CMK (cell line): ENCODE measurements at regions not wholly inside any gene's neighbourhood (a gene's known extent, or its start where the extent isn't known, plus 50 kb on each side); places are given as distances from the start of the nearest gene placed in this dataset.
"Not testable (repeated sequence)": the region's sequence is repeated elsewhere in the genome, so short reads cannot be mapped to it uniquely, and the experiment has no call there.

Experiments
- DNase-seq: peaks from one replicate; pipeline ENCODE4 v3.0.0-alpha.2; 2010; ENCODE audit warnings: low read depth

GRCh38 chr4:79175716-79176115 lies 150.1 kb downstream of the NAA11 start:
- DNase-seq: no peak

GRCh38 chr4:79174490-79175252 lies 151.2 kb downstream of the NAA11 start:
- no peak for DNase-seq

GRCh38 chr4:79173186-79173585 lies 152.7 kb downstream of the NAA11 start:
- no peak for DNase-seq

GRCh38 chr4:79170077-79170476 lies 155.8 kb downstream of the NAA11 start:
- no peak for DNase-seq

GRCh38 chr4:79164907-79165610 lies 160.8 kb downstream of the NAA11 start:
- DNase-seq: no peak

- no peak for DNase-seq
These were observed 161.8 kb downstream of the NAA11 start for GRCh38 chr4:79163981-79164490.

- no peak for DNase-seq
These were observed 164.9 kb downstream of the NAA11 start for GRCh38 chr4:79160962-79161361.

- not testable (repeated sequence) for DNase-seq
These were observed 167.2 kb downstream of the NAA11 start for GRCh38 chr4:79158705-79159104.

- no peak for DNase-seq
These were observed 170.5 kb downstream of the NAA11 start for GRCh38 chr4:79155336-79155735.

DNA sequence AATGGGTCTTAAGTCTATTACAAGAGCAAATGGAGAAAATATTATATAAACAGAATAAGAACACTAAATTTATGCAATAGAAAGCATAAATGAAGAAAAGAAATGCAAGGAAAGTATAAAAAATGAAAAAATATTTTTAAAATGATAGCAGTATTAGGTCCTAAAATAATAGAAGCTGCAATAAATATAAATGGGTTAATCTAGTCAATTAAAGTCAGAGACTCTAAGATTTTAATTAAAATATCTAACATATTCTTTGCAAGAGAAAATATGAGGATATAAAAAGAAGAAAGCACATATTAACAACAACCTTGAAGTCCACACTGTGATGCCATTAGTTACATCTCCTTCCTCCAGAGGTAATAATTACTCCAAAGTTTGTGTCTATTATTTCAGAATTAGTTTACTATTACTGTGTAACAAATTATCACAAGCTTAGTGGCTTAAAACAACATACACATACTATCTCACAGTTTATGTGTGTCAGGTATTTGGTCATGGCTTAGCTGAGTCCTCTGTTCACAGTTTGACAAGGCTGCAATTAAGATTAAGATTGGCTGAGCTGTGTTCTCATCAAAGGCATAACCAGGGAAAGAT lies 174.9 kb downstream of the NAA11 start:
- no peak for DNase-seq

DNA sequence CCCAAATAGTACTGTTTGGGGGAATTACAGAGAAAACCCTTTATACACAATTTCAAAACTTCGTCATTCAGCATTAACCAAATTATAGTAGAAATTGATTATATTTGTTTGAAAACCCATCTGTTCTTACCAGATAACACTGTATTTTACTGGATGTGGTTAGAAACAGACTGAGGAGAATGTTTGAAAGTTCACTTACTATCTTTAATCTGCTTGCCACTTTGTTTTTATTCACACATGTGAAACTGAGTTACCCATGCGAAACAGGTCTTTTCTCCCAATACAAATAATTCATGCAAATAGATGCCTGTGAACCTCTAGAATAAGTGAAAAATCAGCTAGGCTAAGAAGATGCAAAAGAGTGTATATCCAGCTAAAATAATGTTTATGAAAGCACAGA lies 177.5 kb downstream of the NAA11 start:
- peak; percentile 15 for DNase-seq

- DNase-seq: no peak
These were observed 178.6 kb downstream of the NAA11 start for GRCh38 chr4:79147251-79147650.

DNA sequence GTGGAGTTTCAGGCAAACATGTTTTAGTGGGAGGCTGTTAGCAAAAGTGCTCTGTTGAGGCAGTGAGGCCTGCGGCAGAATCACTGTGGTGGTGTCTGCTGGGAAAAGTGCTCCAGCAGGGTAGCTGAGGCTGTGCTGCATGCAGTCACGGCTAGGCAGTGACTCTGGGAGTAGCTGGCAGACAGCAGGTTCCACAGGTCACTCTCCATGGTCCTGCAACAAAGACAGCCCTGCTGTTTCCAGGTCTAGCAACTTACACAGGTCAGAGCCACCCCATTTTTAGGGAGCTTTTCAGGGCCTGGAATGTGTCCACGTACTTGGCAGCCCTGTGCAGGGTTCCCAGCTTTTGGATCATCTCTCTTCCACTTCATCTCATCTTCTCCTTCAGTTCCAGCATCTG lies 184.3 kb downstream of the NAA11 start:
- no peak for DNase-seq

DNA sequence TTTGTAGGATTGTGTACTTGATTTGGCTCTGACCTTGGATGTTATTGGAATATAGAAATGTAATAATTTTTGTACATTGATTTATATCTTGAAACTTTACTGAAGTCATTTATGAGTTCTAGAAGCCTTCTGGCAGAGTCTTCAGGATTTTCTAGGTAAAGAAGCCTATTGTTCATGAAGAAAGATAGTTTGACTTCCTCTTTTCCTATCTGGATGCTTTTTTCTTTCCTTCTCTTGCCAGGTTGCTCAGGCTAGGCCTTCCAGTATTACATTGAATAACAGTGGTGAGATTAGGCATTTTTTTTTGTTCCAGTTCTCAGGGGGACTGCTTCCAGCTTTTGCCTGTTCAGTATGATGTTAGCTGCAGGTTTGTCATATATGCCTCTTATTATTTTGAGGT lies 191.1 kb downstream of the NAA11 start:
- no peak for DNase-seq

DNA sequence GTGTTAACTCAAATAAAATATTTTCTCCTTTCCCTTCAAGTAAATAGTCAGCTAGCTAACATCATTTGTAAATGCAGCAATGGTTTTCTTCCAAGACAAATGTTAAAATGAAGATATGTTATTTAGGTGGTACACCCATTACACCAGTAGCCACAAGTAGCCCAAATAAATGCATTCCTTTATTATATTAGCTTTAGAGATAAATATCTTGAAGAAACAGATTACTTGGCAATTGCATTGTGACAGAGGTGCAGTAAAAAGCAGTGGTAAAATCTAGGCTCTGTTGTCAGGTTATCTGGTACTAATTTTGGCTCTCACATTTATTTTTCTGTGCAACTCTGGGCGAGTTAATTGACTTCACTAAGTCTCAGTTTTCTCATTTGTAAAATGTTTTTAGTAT lies 193.0 kb downstream of the NAA11 start:
- DNase-seq: no peak

GRCh38 chr4:79121875-79122358 lies 182.7 kb upstream of the PAQR3 start:
- no peak for DNase-seq

DNA sequence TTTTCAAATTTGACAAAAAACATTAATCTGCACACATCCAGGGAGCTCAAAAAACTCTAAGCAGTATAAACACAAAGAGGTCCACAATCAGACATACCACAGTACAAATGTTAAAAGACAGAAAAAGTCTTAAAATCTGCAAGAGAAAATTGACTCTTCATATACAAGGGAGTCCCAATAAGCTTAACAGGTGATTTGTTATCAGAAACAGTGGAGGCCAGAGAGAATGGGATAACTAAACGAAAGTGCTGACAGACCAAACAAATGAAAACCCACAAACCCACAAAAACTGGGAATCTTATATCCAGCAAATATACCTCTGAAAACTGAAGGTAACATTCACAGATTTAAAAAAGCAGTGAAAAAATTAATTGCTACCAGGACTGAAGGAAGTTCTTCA lies 182.0 kb upstream of the PAQR3 start:
- no peak for DNase-seq

DNA sequence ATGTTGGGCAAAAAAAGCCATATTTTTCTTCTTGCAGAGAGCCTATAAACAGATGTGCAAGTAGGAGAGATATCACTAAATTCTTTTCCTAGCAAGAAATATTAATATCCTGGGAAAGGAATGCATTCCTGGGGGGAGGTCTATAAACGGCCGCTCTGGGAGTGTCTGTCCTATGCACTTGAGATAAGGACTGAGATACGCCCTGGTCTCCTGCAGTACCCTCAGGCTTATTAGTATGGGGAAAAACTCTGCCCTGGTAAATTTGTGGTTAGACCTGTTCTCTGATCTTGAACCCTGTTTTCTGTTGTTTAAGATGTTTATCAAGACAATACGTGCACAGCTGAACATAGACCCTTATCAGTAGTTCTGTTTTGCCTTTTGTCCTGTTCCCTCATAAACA lies 177.8 kb upstream of the PAQR3 start:
- DNase-seq: not testable (repeated sequence)

- DNase-seq: no peak
These were observed 167.8 kb upstream of the PAQR3 start for GRCh38 chr4:79107014-79107413.

GRCh38 chr4:79088946-79089691 lies 149.9 kb upstream of the PAQR3 start:
- DNase-seq: no peak

DNA sequence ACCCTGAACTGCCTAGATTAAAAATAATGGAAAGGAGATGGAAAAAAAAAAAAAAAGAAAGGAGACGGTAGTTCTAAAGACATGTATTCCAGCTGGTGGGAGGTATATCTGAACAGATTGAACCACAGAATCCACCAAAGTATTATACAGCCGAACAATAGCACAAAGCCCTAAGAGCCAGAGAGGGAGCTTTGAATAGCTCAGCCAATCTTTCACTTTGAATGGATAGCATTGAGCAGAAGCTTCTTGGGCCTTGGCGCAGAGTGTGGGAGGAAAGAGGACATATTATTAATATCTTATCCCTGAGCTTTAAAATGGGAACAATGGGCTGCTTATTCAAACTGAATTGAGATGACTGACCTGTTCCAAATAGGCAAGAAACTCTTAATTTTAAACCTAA lies 147.8 kb upstream of the PAQR3 start:
- DNase-seq: no peak

GRCh38 chr4:79083406-79084010 lies 144.3 kb upstream of the PAQR3 start:
- DNase-seq: no peak
